Caco-2 (cell line): ENCODE measurements at regions not wholly inside any gene's neighbourhood (a gene's known extent, or its start where the extent isn't known, plus 50 kb on each side); places are given as distances from the start of the nearest gene placed in this dataset.

Source experiments
- BruUV-seq: library from RNA; stranded (reverse); fragments of 400-500 nt; replicated peaks from 2 replicates; lab custom pipeline; 2021; lab: Mats Ljungman, UMichigan
- CTCF ChIA-PET: fragments of 300-600 bp; sonication (Branson Sonifier 250); formaldehyde crosslinking; loops from one replicate; lab custom pipeline; 2022; ENCODE audit warnings: antibody characterized with exemption; lab: Charles Lee
- POLR2A ChIA-PET: fragments of 300-600 bp; sonication (Branson Sonifier 250); formaldehyde crosslinking; loops from one replicate; lab custom pipeline; 2022; ENCODE audit warnings: antibody characterized with exemption; lab: Charles Lee
- DNase-seq, 2 experiments: peaks; one replicate each; pipeline versions ENCODE4 v3.0.0 to v3.0.0-alpha.2; 2020 to 2022
- H3K27me3 ChIP-seq: replicated peaks from 2 replicates; pipeline ENCODE4 v1.6.0; 2011; ENCODE audit warnings: low read length; ENCODE audit not compliant: control insufficient read depth, insufficient read depth
- H3K36me3 ChIP-seq: 2 replicates; pipeline ENCODE4 v1.5.1; 2011; ENCODE audit warnings: low read length; ENCODE audit not compliant: control insufficient read depth, insufficient read depth
- H3K4me1 ChIP-seq: fragments of 250-450 bp; sonication (Bioruptor Pico); 2 replicates; pipeline ENCODE4 v1.5.1; 2020; ENCODE audit warnings: mild to moderate bottlenecking
- H3K4me3 ChIP-seq: 2 replicates; pipeline ENCODE4 v1.5.1; 2011; ENCODE audit warnings: low read depth, mild to moderate bottlenecking, control low read depth, low read length
- H3K9me3 ChIP-seq: fragments of 250-450 bp; sonication (Bioruptor Pico); 2 replicates; pipeline ENCODE4 v1.5.1; 2020; ENCODE audit warnings: mild to moderate bottlenecking, moderate library complexity
- H3K27ac Mint-ChIP-seq: one replicate; pipeline ENCODE4 v1.8.0; 2022; ENCODE audit warnings: mixed read lengths; ENCODE audit not compliant: unreplicated experiment
- H3K27me3 Mint-ChIP-seq: one replicate; pipeline ENCODE4 v1.8.0; 2022; ENCODE audit warnings: mixed read lengths; ENCODE audit not compliant: insufficient read depth, unreplicated experiment
- H3K36me3 Mint-ChIP-seq: one replicate; pipeline ENCODE4 v1.8.0; 2022; ENCODE audit warnings: mild to moderate bottlenecking, mixed read lengths; ENCODE audit not compliant: insufficient read depth, unreplicated experiment
- H3K4me1 Mint-ChIP-seq: one replicate; pipeline ENCODE4 v1.8.0; 2022; ENCODE audit warnings: low read depth, mixed read lengths; ENCODE audit not compliant: unreplicated experiment
- H3K4me3 Mint-ChIP-seq: one replicate; pipeline ENCODE4 v1.8.0; 2022; ENCODE audit warnings: mild to moderate bottlenecking, moderate library complexity, mixed read lengths; ENCODE audit not compliant: unreplicated experiment
- H3K9me3 Mint-ChIP-seq: one replicate; pipeline ENCODE4 v1.8.0; 2022; ENCODE audit warnings: mixed read lengths; ENCODE audit not compliant: unreplicated experiment
- CTCF ChIP-seq, 2 experiments: fragments of 200-600 bp in 1 of 2; IDR thresholded peaks; 1 replicate in 1 of 2; 2 replicates in 1 of 2; pipeline versions ENCODE4 v1.5.1 to v1.8.0; 2011 to 2022; ENCODE audit warnings: antibody characterized with exemption in 1 of 2, control low read depth in 1 of 2, inconsistent platforms in 1 of 2, low read depth in 1 of 2, low read length in 1 of 2, mild to moderate bottlenecking in 1 of 2, moderate library complexity in 1 of 2; ENCODE audit not compliant: insufficient read depth in 1 of 2, severe bottlenecking in 1 of 2, unreplicated experiment in 1 of 2
- intact Hi-C: fragments of 100-400 bp; cut with micrococcal nuclease; formaldehyde crosslinking; loops from one replicate; pipeline ENCODE4 v1.10.0; 2022; ENCODE audit not compliant: unreplicated experiment

GRCh38 chr1:78797108-78797781 lies 147.6 kb downstream of the IFI44 start:
- Histone ChIP-seq H3K9me3 (no peaks in the 10 kb centered on the region), H3K27me3 (no peaks in the 10 kb centered on the region), H3K4me3 (no peak overlapping the region), H3K4me1 (no peaks in the 10 kb centered on the region), H3K36me3 (no peaks in the 10 kb centered on the region)
- no peak for TF ChIP-seq CTCF (IDR thresholded peaks at IDR 0.05; ENCODE audit: insufficient read depth in 1 of 2, low read depth in 1 of 2, low read length in 1 of 2, severe bottlenecking in 1 of 2, unreplicated experiment in 1 of 2)
- intact Hi-C loops = no loop called here
- no peak overlapping the region for H3K27ac Mint-ChIP-seq
- H3K4me3 Mint-ChIP-seq = no peak overlapping the region
- no peaks in the 10 kb centered on the region for H3K4me1 Mint-ChIP-seq
- CTCF ChIA-PET = interaction anchor here (0.7 kb wide), 1 partner anchor 23 kb away, joined by 5 read pairs; no protein-coding TSS in a partner anchor
- H3K27me3 Mint-ChIP-seq = peaks cover 3% of the 10 kb centered on the region
- no peak for DNase-seq
- no TSS peak for BruUV-seq
- no peaks in the 10 kb centered on the region for H3K36me3 Mint-ChIP-seq
- H3K9me3 Mint-ChIP-seq = no peaks in the 10 kb centered on the region
- POLR2A ChIA-PET = no interaction called here

- Mint-ChIP-seq H3K4me1 (no peaks in the 10 kb centered on the region), H3K9me3 (no peaks in the 10 kb centered on the region), H3K36me3 (no peaks in the 10 kb centered on the region), H3K27me3 (peaks cover 7% of the 10 kb centered on the region), H3K27ac (no peak overlapping the region), H3K4me3 (no peak overlapping the region)
- no peak for DNase-seq
- BruUV-seq = no TSS peak
- Histone ChIP-seq H3K4me1 (no peaks in the 10 kb centered on the region), H3K36me3 (no peaks in the 10 kb centered on the region), H3K27me3 (no peaks in the 10 kb centered on the region), H3K9me3 (no peaks in the 10 kb centered on the region), H3K4me3 (no peak overlapping the region)
- ChIA-PET POLR2A (no interaction called here), CTCF (no interaction called here)
- TF ChIP-seq CTCF (IDR thresholded peaks at IDR 0.05; ENCODE audit: insufficient read depth in 1 of 2, low read depth in 1 of 2, low read length in 1 of 2, severe bottlenecking in 1 of 2, unreplicated experiment in 1 of 2) = no peak
- intact Hi-C loops = no loop called here
Measured at GRCh38 chr1:78799926-78800325, 150.3 kb downstream of the IFI44 start.

- H3K9me3 Mint-ChIP-seq = no peaks in the 10 kb centered on the region
- Histone ChIP-seq H3K27me3 (no peaks in the 10 kb centered on the region), H3K9me3 (no peaks in the 10 kb centered on the region), H3K4me3 (no peak overlapping the region), H3K36me3 (no peaks in the 10 kb centered on the region), H3K4me1 (no peaks in the 10 kb centered on the region)
- CTCF ChIA-PET = no interaction called here
- no peak for DNase-seq
- POLR2A ChIA-PET = no interaction called here
- TF ChIP-seq CTCF (IDR thresholded peaks at IDR 0.05; ENCODE audit: insufficient read depth in 1 of 2, low read depth in 1 of 2, low read length in 1 of 2, severe bottlenecking in 1 of 2, unreplicated experiment in 1 of 2) = no peak
- no TSS peak for BruUV-seq
- H3K4me1 Mint-ChIP-seq = no peaks in the 10 kb centered on the region
- H3K27me3 Mint-ChIP-seq = peaks cover 2% of the 10 kb centered on the region
- no peak overlapping the region for H3K4me3 Mint-ChIP-seq
- intact Hi-C loops = no loop called here
- H3K36me3 Mint-ChIP-seq = no peaks in the 10 kb centered on the region
- H3K27ac Mint-ChIP-seq = no peak overlapping the region
Measured at GRCh38 chr1:78814176-78814575, 164.5 kb downstream of the IFI44 start.
